GM23338 (cell line): ENCODE measurements at regions not wholly inside any gene's neighbourhood (a gene's known extent, or its start where the extent isn't known, plus 50 kb on each side); places are given as distances from the start of the nearest gene placed in this dataset. TPM values are rescaled to one million over a fixed set of nuclear protein-coding genes. Genes with fewer than 3 reads are reported as not detected.

Experiments
- small RNA-seq: library from RNA; depleted of rRNA; stranded (forward); fragments of <200 nt; gene quantifications from one replicate; pipeline ENCODE3, GENCODE V24; 2014; ENCODE audit warnings: low replicate concordance

Small RNA genes lying in the stretch of these regions (small RNA-seq; reads per million reads assigned to genes)
- gene GNG5P5, result not detected
- gene RN7SL700P, result not detected
